SK-N-DZ (cell line): ENCODE measurements at regions not wholly inside any gene's neighbourhood (a gene's known extent, or its start where the extent isn't known, plus 50 kb on each side); places are given as distances from the start of the nearest gene placed in this dataset.
A peak's percentile ranks its signal among the peaks of the same experiment; 100 is the strongest.
"Not testable (repeated sequence)": the region's sequence is repeated elsewhere in the genome, so short reads cannot be mapped to it uniquely, and the experiment has no call there.

Source experiments
- DNase-seq: peaks from one replicate; pipeline ENCODE4 v3.0.0-alpha.2; 2015; ENCODE audit warnings: low spot score

- no peak for DNase-seq
These were observed 256.0 kb downstream of the SV2B start for GRCh38 chr15:91356083-91356482.

GRCh38 chr15:91357011-91357410 lies 257.0 kb downstream of the SV2B start:
- DNase-seq, result no peak

GRCh38 chr15:91357486-91357885 lies 257.4 kb downstream of the SV2B start:
- no peak for DNase-seq

- DNase-seq, result no peak
These were observed 258.3 kb downstream of the SV2B start for GRCh38 chr15:91358405-91358804.

- DNase-seq, result not testable (repeated sequence)
These were observed 261.6 kb downstream of the SV2B start for GRCh38 chr15:91361696-91362095.

- no peak for DNase-seq
These were observed 266.1 kb downstream of the SV2B start for GRCh38 chr15:91366111-91366510.

- no peak for DNase-seq
These were observed 268.6 kb downstream of the SV2B start for GRCh38 chr15:91368611-91369010.

- no peak for DNase-seq
These were observed 269.8 kb downstream of the SV2B start for GRCh38 chr15:91369823-91370222.

- not testable (repeated sequence) for DNase-seq
These were observed 271.3 kb downstream of the SV2B start for GRCh38 chr15:91371345-91371744.

- no peak for DNase-seq
These were observed 274.3 kb downstream of the SV2B start for GRCh38 chr15:91374336-91374735.

GRCh38 chr15:91376038-91376437 lies 276.0 kb downstream of the SV2B start:
- no peak for DNase-seq

- DNase-seq, result no peak
These were observed 280.1 kb downstream of the SV2B start for GRCh38 chr15:91380114-91380513.

- DNase-seq, result no peak
These were observed 283.5 kb downstream of the SV2B start for GRCh38 chr15:91383532-91383931.

GRCh38 chr15:91384189-91384730 lies 284.2 kb downstream of the SV2B start:
- no peak for DNase-seq

GRCh38 chr15:91385311-91385710 lies 285.3 kb downstream of the SV2B start:
- DNase-seq, result no peak

GRCh38 chr15:91393186-91393585 lies 293.1 kb downstream of the SV2B start:
- no peak for DNase-seq

- no peak for DNase-seq
These were observed 300.4 kb downstream of the SV2B start for GRCh38 chr15:91400481-91400880.

GRCh38 chr15:91407269-91407889 lies 307.3 kb downstream of the SV2B start:
- DNase-seq, result no peak

- peak; percentile 83 for DNase-seq
These were observed 308.5 kb downstream of the SV2B start for GRCh38 chr15:91408476-91409076.

GRCh38 chr15:91409387-91409786 lies 309.3 kb downstream of the SV2B start:
- no peak for DNase-seq

GRCh38 chr15:91411586-91411985 lies 311.5 kb downstream of the SV2B start:
- DNase-seq, result no peak

GRCh38 chr15:91412138-91412928 lies 312.3 kb downstream of the SV2B start:
- peak; percentile 74 for DNase-seq

GRCh38 chr15:91413142-91413541 lies 313.1 kb downstream of the SV2B start:
- peak; percentile 96 for DNase-seq
